Stimulated activated CD4-positive, alpha-beta T cell treated with anti-CD3 and anti-CD28 coated beads, Interleukin-1b, Interleukin-23, amount 100 ng/mL, for 1 hour (primary cell): ENCODE measurements at regions not wholly inside any gene's neighbourhood (a gene's known extent, or its start where the extent isn't known, plus 50 kb on each side); places are given as distances from the start of the nearest gene placed in this dataset.
"Not testable (repeated sequence)": the region's sequence is repeated elsewhere in the genome, so short reads cannot be mapped to it uniquely, and the experiment has no call there.

Experiments used
- DNase-seq, 2 donors: peaks; one replicate each; pipeline ENCODE4 v3.0.0-alpha.2; 2020; ENCODE audit warnings: low read depth in 2 of 2

- no peak for DNase-seq
Measured at GRCh38 chr11:81286959-81287358, 1446.7 kb downstream of the FAM181B start.

- no peak for DNase-seq
Measured at GRCh38 chr11:81286550-81286949, 1447.1 kb downstream of the FAM181B start.

- DNase-seq = not testable (repeated sequence)
Measured at GRCh38 chr11:81280228-81280627, 1453.4 kb downstream of the FAM181B start.

- no peak for DNase-seq
Measured at GRCh38 chr11:81278991-81279390, 1454.7 kb downstream of the FAM181B start.

DNA sequence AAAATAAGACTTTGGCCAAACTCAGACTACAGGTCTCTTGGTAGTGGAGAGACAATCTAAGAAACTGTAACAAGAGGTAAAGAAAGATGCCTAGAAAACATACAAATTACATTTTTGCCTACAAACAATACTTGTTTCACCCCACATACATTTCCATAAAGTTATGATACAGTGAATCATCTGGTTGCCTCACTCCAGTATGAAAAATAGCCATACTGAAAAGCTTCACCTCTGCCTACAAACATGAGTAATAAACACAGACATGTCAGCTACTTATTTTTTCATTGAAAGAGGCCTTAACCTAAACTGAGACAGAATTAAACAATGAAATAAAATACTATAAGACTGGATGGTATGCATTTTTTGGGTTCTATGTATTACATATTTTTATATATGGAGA is 1463.0 kb downstream of the FAM181B start:
- no peak for DNase-seq

- DNase-seq = no peak
Measured at GRCh38 chr11:81267246-81267645, 1466.4 kb downstream of the FAM181B start.

- no peak for DNase-seq
Measured at GRCh38 chr11:81259471-81259870, 1474.2 kb downstream of the FAM181B start.

- DNase-seq = no peak
Measured at GRCh38 chr11:81255895-81256294, 1477.8 kb downstream of the FAM181B start.

GRCh38 chr11:81253244-81253643 is 1480.4 kb downstream of the FAM181B start:
- no peak for DNase-seq

DNA sequence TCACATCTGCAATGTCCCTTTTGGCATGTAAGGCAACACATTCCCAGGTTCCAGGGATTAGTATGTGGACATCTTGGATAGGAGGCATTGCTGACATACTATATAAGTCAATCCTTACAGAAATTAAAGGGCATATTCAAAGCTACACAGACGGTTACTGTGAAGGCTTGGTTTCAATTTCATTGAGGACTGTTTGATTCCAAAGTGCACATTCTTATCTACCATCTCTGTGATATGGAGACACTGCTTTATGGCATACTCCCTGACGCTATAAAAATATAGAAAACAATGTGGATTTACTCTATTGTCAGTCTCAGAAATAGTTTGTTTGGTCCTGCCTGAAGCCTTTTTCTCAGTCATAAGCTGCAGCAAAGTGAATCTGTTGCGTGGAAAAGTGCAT is 1486.7 kb downstream of the FAM181B start:
- no peak for DNase-seq

DNA sequence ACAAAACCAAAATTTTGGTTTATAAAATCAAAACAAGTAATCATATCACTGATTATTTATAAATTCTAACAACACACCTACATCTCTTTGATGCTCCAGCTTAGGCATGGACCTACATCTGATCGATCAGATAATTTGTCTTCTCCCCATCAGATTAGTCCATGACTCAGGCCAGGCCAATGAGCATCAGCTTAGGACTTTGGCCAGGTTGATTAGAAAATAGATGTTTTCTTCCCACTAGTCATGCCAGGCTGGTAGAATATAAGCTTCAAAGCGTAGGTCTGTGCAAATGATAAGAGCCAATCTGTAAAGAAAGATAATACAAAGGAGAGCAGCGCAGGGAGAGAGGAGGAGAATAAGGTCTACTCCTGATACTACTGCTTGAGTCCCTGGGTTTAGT is 1487.9 kb downstream of the FAM181B start:
- DNase-seq = no peak

GRCh38 chr11:81241672-81242275 is 1491.9 kb downstream of the FAM181B start:
- no peak for DNase-seq

DNA sequence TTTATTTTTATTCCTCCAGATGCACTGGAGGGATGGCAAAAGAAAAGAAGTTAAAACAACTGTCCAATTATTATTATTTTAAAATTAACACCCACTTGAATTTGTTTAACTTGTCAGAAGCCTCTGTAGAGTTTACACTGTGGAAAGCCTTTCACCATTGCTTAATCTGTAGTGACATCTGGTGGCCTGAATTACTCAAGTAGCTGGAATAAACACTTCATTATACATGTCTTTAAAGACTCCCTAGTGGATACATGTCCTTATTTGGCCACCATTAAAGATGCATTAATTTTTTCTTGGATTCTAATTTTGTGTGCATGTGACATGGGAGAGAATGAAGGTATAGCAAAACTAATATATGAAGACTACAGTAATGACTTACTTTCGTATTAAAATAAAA is 1496.5 kb downstream of the FAM181B start:
- DNase-seq = no peak

GRCh38 chr11:81227409-81227808 is 1506.3 kb downstream of the FAM181B start:
- DNase-seq = not testable (repeated sequence)

- no peak for DNase-seq
Measured at GRCh38 chr11:81224396-81224795, 1509.3 kb downstream of the FAM181B start.

GRCh38 chr11:81222491-81222890 is 1511.2 kb downstream of the FAM181B start:
- DNase-seq = no peak

DNA sequence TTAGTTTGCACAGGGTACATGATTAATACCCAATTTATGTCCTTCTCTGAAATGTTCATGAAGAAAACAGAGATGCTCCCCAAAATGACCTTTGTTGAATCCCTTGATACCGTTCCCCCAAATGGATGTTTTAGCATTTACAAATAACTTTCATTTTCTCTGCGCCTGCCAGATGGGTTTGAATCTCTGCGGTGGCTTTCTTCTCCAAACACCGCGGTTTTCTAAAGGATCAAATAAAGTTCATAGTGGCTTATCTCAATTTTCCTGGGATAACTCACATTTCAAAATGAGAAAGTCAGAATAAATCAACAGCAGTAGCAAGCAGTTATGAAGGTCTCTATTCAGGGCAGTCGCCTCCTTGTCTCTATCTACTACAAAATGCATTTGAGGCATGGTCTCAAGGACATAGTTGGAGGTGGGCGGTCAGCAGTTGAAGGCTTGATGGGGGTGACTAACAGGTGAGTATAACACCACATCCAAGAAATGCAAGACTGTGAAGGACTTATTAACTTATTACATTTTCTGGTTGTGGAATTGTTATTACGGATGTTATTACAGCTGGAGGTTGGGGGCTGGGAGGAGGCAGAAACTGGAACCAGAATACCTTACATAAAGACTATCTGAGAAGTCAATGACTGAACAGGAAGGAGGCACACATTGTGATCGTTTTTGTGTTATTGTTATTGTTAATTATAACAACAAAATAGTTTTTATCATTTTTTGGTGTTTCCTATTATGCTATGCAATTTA is 1513.3 kb downstream of the FAM181B start:
- DNase-seq = no peak

DNA sequence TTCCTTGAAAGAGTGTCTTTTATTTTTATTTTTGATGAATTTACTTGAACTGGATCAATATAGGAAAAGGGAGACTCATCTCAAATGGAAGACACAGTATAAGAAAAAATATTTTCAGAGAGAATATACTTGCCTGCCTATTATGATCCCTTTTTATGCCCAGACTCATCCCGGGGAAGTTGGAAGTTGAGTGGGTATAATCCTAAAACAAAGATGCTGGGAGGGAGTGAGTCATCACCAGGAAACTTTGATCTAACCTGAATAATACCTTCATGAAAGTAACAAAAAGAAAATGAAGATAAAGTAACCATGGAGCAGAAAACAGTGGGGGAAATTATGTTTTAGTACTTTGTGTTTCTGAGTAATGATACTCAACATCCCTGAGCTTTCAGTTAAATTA is 1514.0 kb downstream of the FAM181B start:
- no peak for DNase-seq

DNA sequence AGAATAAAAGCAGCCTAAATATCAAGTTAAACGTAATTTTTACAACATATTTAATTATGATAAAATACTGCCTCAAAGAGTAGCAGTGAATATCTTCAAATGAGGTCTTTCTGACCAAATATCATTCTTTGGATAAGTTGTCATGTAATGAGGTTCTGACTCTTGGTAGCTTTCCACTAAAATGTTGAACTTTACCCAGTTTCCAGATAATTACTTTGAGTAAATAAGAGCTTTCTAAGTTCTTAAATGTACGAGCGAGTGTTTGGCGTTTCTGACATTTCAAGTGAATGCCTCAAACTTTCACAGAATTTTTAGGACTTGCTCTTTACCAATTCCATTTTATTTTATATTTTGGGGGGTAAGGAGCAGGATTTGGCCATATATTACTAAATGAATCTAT is 1515.2 kb downstream of the FAM181B start:
- DNase-seq = no peak

- DNase-seq = no peak
Measured at GRCh38 chr11:81211050-81211449, 1522.6 kb downstream of the FAM181B start.

- no peak for DNase-seq
Measured at GRCh38 chr11:81207421-81208054, 1526.1 kb downstream of the FAM181B start.

GRCh38 chr11:81203876-81204275 is 1529.8 kb downstream of the FAM181B start:
- DNase-seq = no peak

DNA sequence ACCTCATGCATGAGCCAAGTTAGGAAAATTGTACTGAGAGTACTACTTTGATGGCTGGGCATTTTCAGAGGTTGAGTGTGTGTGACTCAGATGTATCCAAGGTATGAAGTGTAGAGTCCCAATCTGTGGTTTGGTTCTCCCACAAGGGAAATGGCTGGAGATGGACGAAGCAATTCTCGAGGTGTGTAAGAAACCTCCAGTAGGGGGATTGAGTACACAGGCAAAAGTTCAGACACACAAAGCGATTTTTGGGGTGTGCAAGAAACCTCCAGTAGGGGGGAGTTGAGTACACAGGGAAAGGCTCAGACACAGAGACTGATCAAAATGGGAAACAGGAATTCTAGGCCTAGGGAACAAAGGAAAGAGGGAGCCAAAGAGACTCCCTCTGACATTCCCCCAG is 1536.3 kb downstream of the FAM181B start:
- no peak for DNase-seq
